OCI-LY7 (cell line): ENCODE measurements at regions not wholly inside any gene's neighbourhood (a gene's known extent, or its start where the extent isn't known, plus 50 kb on each side); places are given as distances from the start of the nearest gene placed in this dataset.

Experiments
- CTCF ChIP-seq: fragments of 200-600 bp; sonication (generic); conservative IDR thresholded peaks from 2 replicates; pipeline ENCODE4 v1.5.1; 2014; ENCODE audit warnings: mild to moderate bottlenecking, antibody characterized with exemption, low read length, moderate library complexity, mixed read lengths
- EZH2phosphoT487 ChIP-seq: fragments of 200-600 bp; sonication (generic); IDR thresholded peaks from 2 replicates; pipeline ENCODE4 v1.6.1; 2018; ENCODE audit warnings: low read depth, borderline replicate concordance, mild to moderate bottlenecking, mixed run types, antibody characterized with exemption, low read length, moderate library complexity, mixed read lengths

- no peak for TF ChIP-seq CTCF
- TF ChIP-seq EZH2phosphoT487, result no peak
Observed at GRCh38 chr2:62402156-62402555, 103.8 kb downstream of the TMEM17 start.
